Hepatocyte (in vitro differentiated cells): ENCODE measurements at regions not wholly inside any gene's neighbourhood (a gene's known extent, or its start where the extent isn't known, plus 50 kb on each side); places are given as distances from the start of the nearest gene placed in this dataset.
"Not testable (repeated sequence)": the region's sequence is repeated elsewhere in the genome, so short reads cannot be mapped to it uniquely, and the experiment has no call there.

ENCODE experiments used
- DNase-seq: peaks from one replicate; pipeline ENCODE4 v3.0.0-alpha.2; 2016; ENCODE audit warnings: low spot score
- H2AFZ ChIP-seq: fragments of 200-600 bp; sonication (generic); 2 replicates; pipeline ENCODE4 v1.6.0; 2016; ENCODE audit warnings: antibody characterized with exemption, mild to moderate bottlenecking
- H3K27ac ChIP-seq: fragments of 200-600 bp; sonication (generic); 2 replicates; pipeline ENCODE4 v1.5.1; 2016; ENCODE audit warnings: mild to moderate bottlenecking
- H3K27me3 ChIP-seq: fragments of 200-600 bp; sonication (generic); 2 replicates; pipeline ENCODE4 v1.6.1; 2016
- H3K36me3 ChIP-seq: fragments of 200-600 bp; sonication (generic); replicated peaks from 2 replicates; pipeline ENCODE4 v1.5.1; 2016; ENCODE audit warnings: low read depth; ENCODE audit not compliant: insufficient read depth
- H3K4me1 ChIP-seq: fragments of 200-600 bp; sonication (generic); 2 replicates; pipeline ENCODE4 v1.5.1; 2016; ENCODE audit warnings: mild to moderate bottlenecking, moderate library complexity; ENCODE audit not compliant: insufficient read depth
- H3K4me2 ChIP-seq: fragments of 200-600 bp; sonication (generic); 2 replicates; pipeline ENCODE4 v1.6.0; 2016
- H3K4me3 ChIP-seq: fragments of 200-600 bp; sonication (generic); 2 replicates; pipeline ENCODE4 v1.5.1; 2016; ENCODE audit warnings: mild to moderate bottlenecking
- H3K79me2 ChIP-seq: fragments of 200-600 bp; sonication (generic); 2 replicates; pipeline ENCODE4 v1.6.0; 2017; ENCODE audit warnings: mild to moderate bottlenecking
- H3K9me2 ChIP-seq: fragments of 200-600 bp; sonication (generic); replicated peaks from 2 replicates; pipeline ENCODE4 v1.6.0; 2017; ENCODE audit warnings: mild to moderate bottlenecking; ENCODE audit not compliant: insufficient read depth
- H3K9me3 ChIP-seq: fragments of 200-600 bp; sonication (generic); 2 replicates; pipeline ENCODE4 v1.5.1; 2016; ENCODE audit warnings: low read depth, mild to moderate bottlenecking
- H4K20me1 ChIP-seq: fragments of 200-600 bp; sonication (generic); 2 replicates; pipeline ENCODE4 v1.6.0; 2016; ENCODE audit warnings: mild to moderate bottlenecking; ENCODE audit not compliant: insufficient read depth, poor library complexity, severe bottlenecking
- CTCF ChIP-seq: fragments of 200-600 bp; sonication (generic); IDR thresholded peaks from 2 replicates; pipeline ENCODE4 v1.5.1; 2016; ENCODE audit warnings: antibody characterized with exemption, mild to moderate bottlenecking; ENCODE audit not compliant: poor library complexity
- EZH2 ChIP-seq: fragments of 200-600 bp; sonication (generic); IDR thresholded peaks from 2 replicates; pipeline ENCODE4 v1.6.1; 2016; ENCODE audit warnings: antibody characterized with exemption, mild to moderate bottlenecking, borderline replicate concordance
- EZH2phosphoT487 ChIP-seq: fragments of 200-600 bp; sonication (generic); IDR thresholded peaks from one replicate; pipeline ENCODE4 v1.6.1; 2018; ENCODE audit warnings: antibody characterized with exemption, mild to moderate bottlenecking, low read depth, moderate library complexity; ENCODE audit not compliant: unreplicated experiment, severe bottlenecking
- WGBS: methylation state at CpG from one replicate; pipeline ENCODE4 v1.1.6; 2016; ENCODE audit warnings: low lambda C conversion rate; ENCODE audit errors: missing lambda C conversion rate; 5-methylcytosine and 5-hydroxymethylcytosine counted together

- H4K20me1 ChIP-seq: no peaks in the 10 kb centered on the region
- H3K9me2 ChIP-seq: no peaks in the 10 kb centered on the region
- TF ChIP-seq CTCF (peak; percentile 16), EZH2 (no peak)
- H3K4me1 ChIP-seq: no peaks in the 10 kb centered on the region
- 64% methylated on average over 6 of the region's 6 CpGs for WGBS
- no peak overlapping the region for H3K27ac ChIP-seq
- no peaks in the 10 kb centered on the region for H3K36me3 ChIP-seq
- no peaks in the 10 kb centered on the region for H3K27me3 ChIP-seq
- H2AFZ ChIP-seq: no peak overlapping the region
- H3K4me3 ChIP-seq: no peak overlapping the region
- no peak for DNase-seq
- H3K79me2 ChIP-seq: no peaks in the 10 kb centered on the region
- no peak overlapping the region for H3K4me2 ChIP-seq
- H3K9me3 ChIP-seq: peaks cover 5% of the 10 kb centered on the region
Observed at GRCh38 chr11:106552694-106553203, 465.5 kb downstream of the GUCY1A2 start.

- Histone ChIP-seq H3K27me3 (no peaks in the 10 kb centered on the region), H3K4me3 (no peak overlapping the region), H3K4me2 (no peak overlapping the region), H3K9me2 (no peaks in the 10 kb centered on the region), H4K20me1 (no peaks in the 10 kb centered on the region), H3K79me2 (no peaks in the 10 kb centered on the region), H3K4me1 (no peaks in the 10 kb centered on the region), H2AFZ (no peak overlapping the region), H3K27ac (no peak overlapping the region), H3K9me3 (peaks cover 5% of the 10 kb centered on the region), H3K36me3 (no peaks in the 10 kb centered on the region)
- WGBS: 93% methylated on average over 6 of the region's 6 CpGs
- DNase-seq: no peak
- no peak for TF ChIP-seq EZH2
- no peak for TF ChIP-seq CTCF
- TF ChIP-seq EZH2phosphoT487: no peak
Observed at GRCh38 chr11:106553304-106553703, 465.0 kb downstream of the GUCY1A2 start.

- 96% methylated on average over 13 of the region's 13 CpGs for WGBS
- not testable (repeated sequence) for H4K20me1 ChIP-seq, H3K9me3 ChIP-seq, H2AFZ ChIP-seq, H3K4me2 ChIP-seq, H3K27me3 ChIP-seq, H3K36me3 ChIP-seq, DNase-seq, H3K4me3 ChIP-seq, H3K4me1 ChIP-seq, H3K79me2 ChIP-seq, H3K27ac ChIP-seq, H3K9me2 ChIP-seq
Observed at GRCh38 chr11:106555566-106556250, 462.6 kb downstream of the GUCY1A2 start.

- Histone ChIP-seq H3K36me3 (no peaks in the 10 kb centered on the region), H3K4me3 (no peak overlapping the region), H3K4me2 (no peak overlapping the region), H3K79me2 (no peaks in the 10 kb centered on the region), H3K27me3 (no peaks in the 10 kb centered on the region), H3K27ac (no peak overlapping the region), H2AFZ (no peak overlapping the region), H3K9me2 (no peaks in the 10 kb centered on the region), H3K9me3 (no peaks in the 10 kb centered on the region), H4K20me1 (no peaks in the 10 kb centered on the region), H3K4me1 (no peaks in the 10 kb centered on the region)
- DNase-seq: no peak
- WGBS: 92% methylated on average over 2 of the region's 2 CpGs
- TF ChIP-seq CTCF (no peak), EZH2phosphoT487 (no peak), EZH2 (no peak)
Observed at GRCh38 chr11:106565326-106565725, 452.9 kb downstream of the GUCY1A2 start.
